ENCODE measurements at regions not wholly inside any gene's neighbourhood (a gene's known extent, or its start where the extent isn't known, plus 50 kb on each side); places are given as distances from the start of the nearest gene placed in this dataset.

DNA sequence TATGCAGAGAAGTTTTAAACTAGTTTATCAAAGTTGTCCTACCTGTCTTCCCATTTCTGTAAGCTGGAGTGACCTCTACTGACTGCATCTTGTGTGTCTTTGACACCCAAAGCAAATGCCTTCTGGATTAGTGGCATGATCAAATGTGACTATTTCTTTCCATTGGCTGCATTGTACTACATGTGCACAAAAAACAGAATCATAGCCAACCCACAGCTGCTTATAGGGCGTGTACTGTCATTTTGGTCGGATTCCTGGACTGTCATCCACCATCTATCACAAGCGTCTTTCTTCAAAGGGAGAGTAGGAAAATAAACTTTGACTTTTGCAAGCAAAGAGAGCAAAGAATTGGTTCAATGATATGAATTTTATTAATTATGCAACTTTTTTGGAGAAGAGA, 310.6 kb downstream of the MAP2K6 start:
- Histone ChIP-seq H3K4me1 (no peaks in the 10 kb centered on the region), H3K9me3 (no peaks in the 10 kb centered on the region), H3K4me3 (no peak overlapping the region), H3K27me3 (ENCODE audit: low read depth) (no peaks in the 10 kb centered on the region), H3K36me3 (no peaks in the 10 kb centered on the region), H3K27ac (no peak overlapping the region)
- ATAC-seq = no peak
- no peak for DNase-seq
- intact Hi-C loops (cut with DNase I) = no loop called here
- no peak for TF ChIP-seq CTCF (IDR thresholded peaks at IDR 0.05)

- no peak for ATAC-seq
- intact Hi-C loops (cut with DNase I) = no loop called here
Measured at GRCh38 chr17:69728816-69729215, 314.3 kb downstream of the MAP2K6 start.

GRCh38 chr17:69729944-69730343, 315.4 kb downstream of the MAP2K6 start:
- Histone ChIP-seq H3K4me1 (no peaks in the 10 kb centered on the region), H3K36me3 (no peaks in the 10 kb centered on the region), H3K27ac (no peak overlapping the region), H3K27me3 (ENCODE audit: low read depth) (no peaks in the 10 kb centered on the region), H3K9me3 (no peaks in the 10 kb centered on the region), H3K4me3 (no peak overlapping the region)
- intact Hi-C loops (cut with DNase I) = no loop called here
- ATAC-seq = no peak
- TF ChIP-seq CTCF (IDR thresholded peaks at IDR 0.05) = no peak
- DNase-seq = no peak

More at GRCh38 chr17:69728816-69729215, 314.3 kb downstream of the MAP2K6 start:
- Histone ChIP-seq H3K4me1 (no peaks in the 10 kb centered on the region), H3K27me3 (ENCODE audit: low read depth) (no peaks in the 10 kb centered on the region), H3K4me3 (no peak overlapping the region), H3K27ac (no peak overlapping the region), H3K9me3 (no peaks in the 10 kb centered on the region), H3K36me3 (no peaks in the 10 kb centered on the region)
- no peak for DNase-seq
- no peak for TF ChIP-seq CTCF (IDR thresholded peaks at IDR 0.05)

DNA sequence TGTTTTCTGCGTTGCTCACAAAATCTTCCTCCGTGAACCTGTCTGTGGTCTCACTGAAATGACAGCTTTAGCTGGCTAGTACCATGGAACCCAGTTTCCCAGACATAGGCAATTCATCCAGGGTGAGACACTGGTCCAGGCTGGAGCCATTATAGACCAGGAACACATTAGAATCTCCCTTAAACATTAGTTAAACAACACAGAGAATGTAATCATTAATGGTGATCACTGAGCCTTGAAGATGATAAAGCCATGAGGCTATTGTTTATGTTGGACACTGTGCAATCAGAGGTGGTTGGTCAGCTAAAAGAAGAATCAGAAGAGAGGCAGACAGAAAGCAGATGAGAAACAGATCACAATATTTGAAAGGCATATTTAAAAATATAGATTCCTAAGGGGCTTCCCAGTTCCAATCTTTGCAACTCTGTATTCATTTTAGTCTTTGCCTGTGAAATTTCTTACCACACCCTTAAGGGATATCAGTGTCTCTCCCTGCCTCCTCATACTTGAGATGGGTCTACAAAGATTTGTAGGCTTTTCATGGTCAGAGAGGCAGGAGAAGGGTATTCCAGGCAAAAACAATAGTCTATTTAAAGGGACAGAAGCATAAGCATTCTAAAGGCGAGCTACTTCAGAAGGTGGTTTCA, 317.9 kb downstream of the MAP2K6 start:
- Histone ChIP-seq H3K9me3 (no peaks in the 10 kb centered on the region), H3K4me3 (no peak overlapping the region), H3K36me3 (no peaks in the 10 kb centered on the region), H3K4me1 (no peaks in the 10 kb centered on the region), H3K27me3 (ENCODE audit: low read depth) (no peaks in the 10 kb centered on the region), H3K27ac (no peak overlapping the region)
- intact Hi-C loops (cut with DNase I) = no loop called here
- TF ChIP-seq CTCF (IDR thresholded peaks at IDR 0.05) = no peak
- ATAC-seq (no peak), DNase-seq (no peak)

- H3K4me1 ChIP-seq = no peaks in the 10 kb centered on the region
- no peaks in the 10 kb centered on the region for H3K36me3 ChIP-seq
- no peak overlapping the region for H3K27ac ChIP-seq
- H3K4me3 ChIP-seq = no peak overlapping the region
- no peak for TF ChIP-seq CTCF (IDR thresholded peaks at IDR 0.05)
- no peaks in the 10 kb centered on the region for H3K27me3 ChIP-seq (ENCODE audit: low read depth)
- DNase-seq = no peak
- no peaks in the 10 kb centered on the region for H3K9me3 ChIP-seq
- intact Hi-C loops (cut with DNase I) = no loop called here
- ATAC-seq = no peak
Measured at GRCh38 chr17:69733171-69734012, 318.9 kb downstream of the MAP2K6 start.

Measured in lower lobe of right lung (tissue), 2 donors.